ENCODE measurements at regions not wholly inside any gene's neighbourhood (a gene's known extent, or its start where the extent isn't known, plus 50 kb on each side); places are given as distances from the start of the nearest gene placed in this dataset.

- no peak for DNase-seq
These were observed 269.6 kb upstream of the NEBL start for GRCh38 chr10:21166557-21167287.

- DNase-seq: no peak
These were observed 268.4 kb upstream of the NEBL start for GRCh38 chr10:21165489-21165888.

- DNase-seq: no peak
These were observed 267.6 kb upstream of the NEBL start for GRCh38 chr10:21164687-21165086.

GRCh38 chr10:21162948-21163347, 265.8 kb upstream of the NEBL start:
- DNase-seq: no peak

GRCh38 chr10:21161647-21162046, 264.5 kb upstream of the NEBL start:
- no peak for DNase-seq

- no peak for DNase-seq
These were observed 264.0 kb upstream of the NEBL start for GRCh38 chr10:21161090-21161625.

- DNase-seq: no peak
These were observed 263.0 kb upstream of the NEBL start for GRCh38 chr10:21160116-21160515.

GRCh38 chr10:21159669-21160068, 262.6 kb upstream of the NEBL start:
- DNase-seq: no peak

- no peak for DNase-seq
These were observed 261.2 kb upstream of the NEBL start for GRCh38 chr10:21158301-21158700.

GRCh38 chr10:21157664-21158063, 260.6 kb upstream of the NEBL start:
- DNase-seq: no peak

- DNase-seq: no peak
These were observed 253.1 kb upstream of the NEBL start for GRCh38 chr10:21150166-21150565.

- no peak for DNase-seq
These were observed 249.3 kb upstream of the NEBL start for GRCh38 chr10:21146436-21146789.

GRCh38 chr10:21145751-21146435, 248.8 kb upstream of the NEBL start:
- no peak for DNase-seq

- DNase-seq: no peak
These were observed 246.9 kb upstream of the NEBL start for GRCh38 chr10:21144047-21144446.

GRCh38 chr10:21141946-21142492, 244.9 kb upstream of the NEBL start:
- no peak for DNase-seq

GRCh38 chr10:21138769-21139340, 241.7 kb upstream of the NEBL start:
- DNase-seq: no peak

GRCh38 chr10:21135023-21135931, 238.2 kb upstream of the NEBL start:
- no peak for DNase-seq

GRCh38 chr10:21134645-21135022, 237.5 kb upstream of the NEBL start:
- no peak for DNase-seq

GRCh38 chr10:21130683-21131442, 233.8 kb upstream of the NEBL start:
- DNase-seq: no peak

GRCh38 chr10:21130108-21130507, 233.0 kb upstream of the NEBL start:
- DNase-seq: no peak

GRCh38 chr10:21125471-21126228, 228.5 kb upstream of the NEBL start:
- DNase-seq: no peak
